ENCODE measurements at regions not wholly inside any gene's neighbourhood (a gene's known extent, or its start where the extent isn't known, plus 50 kb on each side); places are given as distances from the start of the nearest gene placed in this dataset.

GRCh38 chr17:82998637-82999036 lies 80.8 kb upstream of the METRNL start:
- Histone ChIP-seq H3K4me1 (ENCODE audit: insufficient read depth) (no peaks in the 10 kb centered on the region), H3K27me3 (no peaks in the 10 kb centered on the region), H3K9me3 (no peaks in the 10 kb centered on the region), H3K27ac (no peak overlapping the region), H3K4me3 (no peak overlapping the region), H3K36me3 (no peaks in the 10 kb centered on the region)
- intact Hi-C loops (cut with DNase I) = no loop called here
- 93 to 97% (median 95%) methylated on average over 3 of the region's 3 CpGs for WGBS, 3 donors
- TF ChIP-seq POLR2A (IDR thresholded peaks at IDR 0.05) (no peak), EP300 (IDR thresholded peaks at IDR 0.05) (no peak), CTCF (IDR thresholded peaks at IDR 0.05) (no peak)
- DNase-seq = no peak

- TF ChIP-seq EP300 (IDR thresholded peaks at IDR 0.05) (no peak), CTCF (IDR thresholded peaks at IDR 0.05) (no peak), POLR2A (IDR thresholded peaks at IDR 0.05) (no peak)
- Histone ChIP-seq H3K9me3 (no peaks in the 10 kb centered on the region), H3K4me3 (no peak overlapping the region), H3K27me3 (no peaks in the 10 kb centered on the region), H3K27ac (no peak overlapping the region), H3K4me1 (ENCODE audit: insufficient read depth) (no peaks in the 10 kb centered on the region), H3K36me3 (no peaks in the 10 kb centered on the region)
- DNase-seq = no peak
- intact Hi-C loops (cut with DNase I) = no loop called here
- whole genome bisulfite sequencing, 3 donors = 80 to 87% (median 81%) methylated on average over 6 of the region's 6 CpGs
These were observed 78.7 kb upstream of the METRNL start for GRCh38 chr17:83000738-83001137.

- 96 to 97% (median 96%) methylated on average over 33 of the region's 33 CpGs for WGBS, 3 donors
- Histone ChIP-seq H3K9me3 (no peaks in the 10 kb centered on the region), H3K4me3 (no peak overlapping the region), H3K4me1 (ENCODE audit: insufficient read depth) (no peaks in the 10 kb centered on the region), H3K36me3 (no peaks in the 10 kb centered on the region), H3K27ac (no peak overlapping the region), H3K27me3 (no peaks in the 10 kb centered on the region)
- intact Hi-C loops (cut with DNase I) = no loop called here
- TF ChIP-seq EP300 (IDR thresholded peaks at IDR 0.05) = no peak
- no peak for TF ChIP-seq POLR2A (IDR thresholded peaks at IDR 0.05)
- no peak for TF ChIP-seq CTCF (IDR thresholded peaks at IDR 0.05)
- no peak for DNase-seq
These were observed 77.1 kb upstream of the METRNL start for GRCh38 chr17:83002118-83002805.

- Histone ChIP-seq H3K4me1 (ENCODE audit: insufficient read depth) (no peaks in the 10 kb centered on the region), H3K27me3 (no peaks in the 10 kb centered on the region), H3K9me3 (no peaks in the 10 kb centered on the region), H3K27ac (no peak overlapping the region), H3K4me3 (no peak overlapping the region), H3K36me3 (no peaks in the 10 kb centered on the region)
- 93 to 98% (median 94%) methylated on average over 24 to 29 of the region's 29 CpGs for WGBS, 3 donors
- no peak for DNase-seq
- intact Hi-C loops (cut with DNase I) = no loop called here
- TF ChIP-seq POLR2A (IDR thresholded peaks at IDR 0.05) = no peak
- TF ChIP-seq EP300 (IDR thresholded peaks at IDR 0.05) = no peak
- no peak for TF ChIP-seq CTCF (IDR thresholded peaks at IDR 0.05)
These were observed 74.5 kb upstream of the METRNL start for GRCh38 chr17:83004791-83005380.
